HL-60 (cell line): ENCODE measurements at regions not wholly inside any gene's neighbourhood (a gene's known extent, or its start where the extent isn't known, plus 50 kb on each side); places are given as distances from the start of the nearest gene placed in this dataset.

Experiments used
- DNase-seq, 2 experiments: peaks; one replicate each; pipeline ENCODE4 v3.0.0-alpha.2; 2010 to 2020; ENCODE audit warnings: low read depth in 1 of 2, low spot score in 1 of 2
- H3K27ac ChIP-seq: fragments of 250-450 bp; sonication (Bioruptor Pico); replicated peaks from 2 replicates; pipeline ENCODE4 v1.5.1; 2020; ENCODE audit warnings: mild to moderate bottlenecking, moderate library complexity
- H3K27me3 ChIP-seq: fragments of 250-450 bp; sonication (Bioruptor Pico); 2 replicates; pipeline ENCODE4 v1.5.1; 2021; ENCODE audit warnings: mild to moderate bottlenecking, moderate library complexity; ENCODE audit not compliant: insufficient read depth, poor library complexity, severe bottlenecking
- H3K4me3 ChIP-seq: replicated peaks from 2 replicates; pipeline ENCODE4 v1.5.1; 2011; ENCODE audit warnings: mild to moderate bottlenecking, control low read depth, low read length; ENCODE audit not compliant: insufficient read depth
- CTCF ChIP-seq: IDR thresholded peaks from one replicate; pipeline ENCODE4 v1.5.1; 2011; ENCODE audit warnings: low read length, control low read depth, inconsistent platforms; ENCODE audit not compliant: insufficient read depth
- GABPA ChIP-seq: IDR thresholded peaks from 2 replicates; pipeline ENCODE4 v1.6.1; 2012; ENCODE audit warnings: low read depth
- POLR2AphosphoS5 ChIP-seq: IDR thresholded peaks from 2 replicates; pipeline ENCODE4 v1.6.1; 2012; ENCODE audit warnings: low read depth
- REST ChIP-seq: IDR thresholded peaks from 2 replicates; pipeline ENCODE4 v1.6.1; 2012; ENCODE audit warnings: low read depth; ENCODE audit not compliant: insufficient replicate concordance
- SPI1 ChIP-seq: IDR thresholded peaks from 2 replicates; pipeline ENCODE4 v1.6.1; 2012; ENCODE audit warnings: low read depth, mild to moderate bottlenecking, borderline replicate concordance

GRCh38 chr3:71978150-71978721 lies 193.3 kb upstream of the PROK2 start:
- no peak for TF ChIP-seq CTCF
- TF ChIP-seq GABPA = no peak
- no peak for TF ChIP-seq POLR2AphosphoS5
- TF ChIP-seq REST = no peak
- TF ChIP-seq SPI1 = no peak
- Histone ChIP-seq H3K4me3 (no peak overlapping the region), H3K27ac (no peak overlapping the region), H3K27me3 (no peaks in the 10 kb centered on the region)
- DNase-seq = no peak

- no peak overlapping the region for H3K27ac ChIP-seq
- TF ChIP-seq REST (peak; percentile 87), POLR2AphosphoS5 (no peak)
- H3K4me3 ChIP-seq = no peak overlapping the region
- no peak for DNase-seq
- H3K27me3 ChIP-seq = no peaks in the 10 kb centered on the region
These were observed 192.6 kb upstream of the PROK2 start for GRCh38 chr3:71977525-71977924.

- Histone ChIP-seq H3K4me3 (no peak overlapping the region), H3K27me3 (no peaks in the 10 kb centered on the region), H3K27ac (no peak overlapping the region)
- TF ChIP-seq GABPA (no peak), POLR2AphosphoS5 (no peak), SPI1 (no peak), CTCF (no peak), REST (no peak)
- DNase-seq = no peak
These were observed 190.6 kb upstream of the PROK2 start for GRCh38 chr3:71975573-71975972.

- no peak overlapping the region for H3K27ac ChIP-seq
- no peaks in the 10 kb centered on the region for H3K27me3 ChIP-seq
- DNase-seq = no peak
- no peak overlapping the region for H3K4me3 ChIP-seq
- TF ChIP-seq GABPA (no peak), SPI1 (no peak), POLR2AphosphoS5 (no peak), CTCF (no peak), REST (no peak)
These were observed 189.8 kb upstream of the PROK2 start for GRCh38 chr3:71974786-71975185.
